Immature natural killer cell (primary cell): ENCODE measurements at regions not wholly inside any gene's neighbourhood (a gene's known extent, or its start where the extent isn't known, plus 50 kb on each side); places are given as distances from the start of the nearest gene placed in this dataset.
"Not testable (repeated sequence)": the region's sequence is repeated elsewhere in the genome, so short reads cannot be mapped to it uniquely, and the experiment has no call there.

Source experiments
- DNase-seq, 3 donors: peaks; one replicate each; pipeline ENCODE4 v3.0.0; 2022; ENCODE audit warnings: mixed read lengths in 1 of 3
- H3K27ac Mint-ChIP-seq, 6 donors: one replicate each; pipeline ENCODE4 v1.8.0; 2020; ENCODE audit warnings: mixed read lengths in 6 of 6, mild to moderate bottlenecking in 5 of 6, inconsistent platforms in 4 of 6, moderate library complexity in 3 of 6
- H3K27me3 Mint-ChIP-seq, 3 donors: one replicate each; pipeline ENCODE4 v1.8.0; 2020 to 2021; ENCODE audit warnings: low read depth in 3 of 3, mild to moderate bottlenecking in 3 of 3, mixed read lengths in 3 of 3, moderate library complexity in 3 of 3, inconsistent platforms in 1 of 3
- H3K36me3 Mint-ChIP-seq, 3 donors: one replicate each; pipeline ENCODE4 v1.8.0; 2020; ENCODE audit warnings: mixed read lengths in 3 of 3, inconsistent platforms in 2 of 3, mild to moderate bottlenecking in 2 of 3
- H3K4me1 Mint-ChIP-seq, 2 donors: one replicate each; pipeline ENCODE4 v1.8.0; 2020; ENCODE audit warnings: inconsistent platforms in 2 of 2, mild to moderate bottlenecking in 2 of 2, mixed read lengths in 2 of 2, moderate library complexity in 1 of 2
- H3K4me3 Mint-ChIP-seq, 5 donors: one replicate each; pipeline ENCODE4 v1.8.0; 2020; ENCODE audit warnings: mild to moderate bottlenecking in 5 of 5, mixed read lengths in 5 of 5, inconsistent platforms in 3 of 5, moderate library complexity in 3 of 5
- H3K9me3 Mint-ChIP-seq, 6 donors: one replicate each; pipeline ENCODE4 v1.8.0; 2020; ENCODE audit warnings: mild to moderate bottlenecking in 6 of 6, mixed read lengths in 6 of 6, inconsistent platforms in 4 of 6, moderate library complexity in 3 of 6

DNA sequence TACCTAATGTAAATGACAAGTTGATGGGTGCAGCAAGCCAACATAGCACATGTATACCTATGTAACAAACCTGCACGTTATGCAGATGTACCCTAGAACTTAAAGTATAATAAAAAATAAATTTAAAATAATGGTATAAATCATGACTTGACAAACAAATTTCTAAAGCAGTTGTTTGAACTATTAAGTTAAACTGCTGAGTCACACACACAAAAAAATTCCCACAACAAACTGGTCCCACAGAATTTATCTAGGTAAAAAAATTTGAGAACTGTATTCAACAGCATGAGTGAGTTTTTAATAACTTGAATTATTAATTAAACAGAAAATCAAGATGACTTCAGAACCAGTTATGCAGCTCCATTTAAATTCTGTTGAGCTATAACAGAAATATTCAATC, 186.0 kb upstream of the SOX6 start:
- H3K36me3 Mint-ChIP-seq, result no peaks in the 10 kb centered on the region
- peaks cover 5 to 16% (median 10%) of the 10 kb centered on the region in 6 donors for H3K9me3 Mint-ChIP-seq
- H3K4me1 Mint-ChIP-seq, result no peaks in the 10 kb centered on the region
- no peak overlapping the region for H3K27ac Mint-ChIP-seq
- no peak overlapping the region for H3K4me3 Mint-ChIP-seq
- no peak for DNase-seq
- peaks cover 0 to 2% (median 0%) of the 10 kb centered on the region in 3 donors for H3K27me3 Mint-ChIP-seq

GRCh38 chr11:16536513-16536912, 180.2 kb upstream of the SOX6 start:
- DNase-seq, result no peak
- Mint-ChIP-seq H3K9me3 (peaks cover 2 to 20% (median 6%) of the 10 kb centered on the region in 6 donors), H3K27me3 (peaks cover 0 to 2% (median 0%) of the 10 kb centered on the region in 3 donors), H3K4me1 (no peaks in the 10 kb centered on the region), H3K4me3 (no peak overlapping the region), H3K27ac (no peak overlapping the region), H3K36me3 (no peaks in the 10 kb centered on the region)

DNA sequence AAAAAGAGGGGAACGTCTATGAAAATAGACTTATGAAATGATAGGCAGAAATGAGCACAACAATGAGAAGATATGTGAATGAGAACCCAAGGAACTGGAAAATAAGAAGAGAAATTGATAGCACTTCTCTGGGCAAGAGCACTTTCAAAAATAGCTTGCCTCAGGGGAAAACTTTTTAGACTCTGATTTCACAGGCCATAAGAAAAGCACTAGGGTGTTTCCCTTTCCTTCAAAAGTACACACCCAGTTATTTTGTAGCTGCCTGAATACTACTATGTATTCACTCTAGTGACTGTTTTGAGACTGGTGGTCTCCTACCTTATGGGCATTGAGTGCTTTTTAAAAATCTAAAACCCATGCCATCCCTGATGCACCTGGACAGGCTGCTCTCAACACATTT, 172.3 kb upstream of the SOX6 start:
- no peaks in the 10 kb centered on the region for H3K36me3 Mint-ChIP-seq
- H3K9me3 Mint-ChIP-seq, result peaks cover 0 to 8% (median under 1%) of the 10 kb centered on the region in 6 donors
- DNase-seq, result no peak
- H3K27me3 Mint-ChIP-seq, result peaks cover 0 to 2% (median 0%) of the 10 kb centered on the region in 3 donors
- H3K4me3 Mint-ChIP-seq, result no peak overlapping the region
- no peaks in the 10 kb centered on the region for H3K4me1 Mint-ChIP-seq
- H3K27ac Mint-ChIP-seq, result no peak overlapping the region

GRCh38 chr11:16527525-16528246, 171.3 kb upstream of the SOX6 start:
- Mint-ChIP-seq H3K9me3 (peaks cover 0 to 9% (median 1%) of the 10 kb centered on the region in 6 donors), H3K27me3 (peaks cover 0 to 2% (median 0%) of the 10 kb centered on the region in 3 donors), H3K4me3 (no peak overlapping the region)

GRCh38 chr11:16526947-16527346, 170.6 kb upstream of the SOX6 start:
- Mint-ChIP-seq H3K4me3 (no peak overlapping the region), H3K36me3 (no peaks in the 10 kb centered on the region), H3K27ac (no peak overlapping the region), H3K4me1 (no peaks in the 10 kb centered on the region), H3K9me3 (peaks cover 0 to 10% (median 4%) of the 10 kb centered on the region in 6 donors), H3K27me3 (peaks cover 0 to 2% (median 0%) of the 10 kb centered on the region in 3 donors)
- no peak for DNase-seq

More at GRCh38 chr11:16527525-16528246, 171.3 kb upstream of the SOX6 start:
- Mint-ChIP-seq H3K27ac (no peak overlapping the region), H3K4me1 (no peaks in the 10 kb centered on the region), H3K36me3 (no peaks in the 10 kb centered on the region)
- no peak for DNase-seq

GRCh38 chr11:16520713-16521112, 164.4 kb upstream of the SOX6 start:
- not testable (repeated sequence) for H3K4me3 Mint-ChIP-seq, H3K27me3 Mint-ChIP-seq, H3K4me1 Mint-ChIP-seq, H3K36me3 Mint-ChIP-seq, DNase-seq, H3K27ac Mint-ChIP-seq
- peaks cover 4 to 25% (median 11%) of the 10 kb centered on the region in 6 donors for H3K9me3 Mint-ChIP-seq

GRCh38 chr11:16512899-16513241, 156.5 kb upstream of the SOX6 start:
- H3K36me3 Mint-ChIP-seq, result no peaks in the 10 kb centered on the region
- DNase-seq, result no peak
- H3K4me3 Mint-ChIP-seq, result no peak overlapping the region
- no peak overlapping the region for H3K27ac Mint-ChIP-seq
- H3K4me1 Mint-ChIP-seq, result no peaks in the 10 kb centered on the region
- H3K9me3 Mint-ChIP-seq, result peaks cover 0 to 6% (median 3%) of the 10 kb centered on the region in 6 donors
- no peaks in the 10 kb centered on the region for H3K27me3 Mint-ChIP-seq

- H3K36me3 Mint-ChIP-seq, result no peaks in the 10 kb centered on the region
- no peak for DNase-seq
- no peak overlapping the region for H3K4me3 Mint-ChIP-seq
- H3K9me3 Mint-ChIP-seq, result peaks cover 0 to 6% (median 2%) of the 10 kb centered on the region in 6 donors
- H3K27me3 Mint-ChIP-seq, result no peaks in the 10 kb centered on the region
- no peaks in the 10 kb centered on the region for H3K4me1 Mint-ChIP-seq
- H3K27ac Mint-ChIP-seq, result no peak overlapping the region
Observed at GRCh38 chr11:16512198-16512898, 156.0 kb upstream of the SOX6 start.

GRCh38 chr11:16511116-16512114, 155.1 kb upstream of the SOX6 start:
- Mint-ChIP-seq H3K36me3 (no peaks in the 10 kb centered on the region), H3K27me3 (no peaks in the 10 kb centered on the region), H3K4me3 (no peak overlapping the region), H3K27ac (no peak overlapping the region), H3K4me1 (no peaks in the 10 kb centered on the region), H3K9me3 (peaks cover 0 to 6% (median 4%) of the 10 kb centered on the region in 6 donors)
- DNase-seq, result no peak

DNA sequence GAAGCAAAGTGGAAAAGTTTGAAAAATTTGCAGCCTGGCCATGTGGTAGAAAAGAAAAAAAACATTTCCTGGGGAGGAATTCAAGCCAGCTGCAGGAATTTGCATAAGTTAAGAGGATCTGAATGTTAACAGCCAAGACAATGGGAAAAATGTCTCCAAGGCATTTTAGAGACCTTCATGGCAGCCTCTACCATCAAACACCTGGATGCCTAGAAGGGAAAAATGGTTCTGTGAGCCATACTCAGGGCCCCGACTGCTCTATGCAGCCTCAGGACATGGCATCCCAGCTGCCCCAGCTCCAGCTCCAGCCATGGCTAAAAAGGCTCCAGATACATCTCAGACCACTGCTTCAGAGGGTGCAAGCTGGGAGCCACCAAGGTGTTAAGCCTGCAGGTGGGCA, 149.1 kb upstream of the SOX6 start:
- Mint-ChIP-seq H3K27ac (no peak overlapping the region), H3K4me3 (no peak overlapping the region), H3K36me3 (peaks cover 0 to 4% (median 0%) of the 10 kb centered on the region in 3 donors), H3K27me3 (peaks cover 1 to 4% (median 3%) of the 10 kb centered on the region in 3 donors), H3K9me3 (peaks cover 9 to 30% (median 18%) of the 10 kb centered on the region in 6 donors), H3K4me1 (no peaks in the 10 kb centered on the region)
- no peak for DNase-seq

DNA sequence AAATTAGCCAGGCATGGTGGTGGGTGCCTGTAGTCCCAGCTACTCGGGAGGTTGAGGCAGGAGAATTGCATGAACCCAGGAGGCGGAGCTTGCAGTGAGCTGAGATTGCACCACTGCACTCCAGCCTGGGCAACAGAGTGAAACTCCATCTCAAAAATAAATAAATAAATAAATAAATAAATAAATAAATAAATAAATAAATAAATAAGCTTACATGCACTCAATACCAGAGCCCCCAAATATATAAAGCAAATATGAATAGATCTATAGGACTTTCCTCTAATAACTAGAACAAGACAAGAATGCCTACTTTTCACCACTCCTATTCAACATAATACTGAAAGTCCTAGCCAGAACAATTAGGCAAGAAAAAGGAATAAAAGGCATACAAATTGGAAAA, 147.5 kb upstream of the SOX6 start:
- H3K36me3 Mint-ChIP-seq, H3K4me1 Mint-ChIP-seq, H3K27me3 Mint-ChIP-seq, DNase-seq, H3K4me3 Mint-ChIP-seq, H3K27ac Mint-ChIP-seq: not testable (repeated sequence)
- peaks cover 9 to 41% (median 22%) of the 10 kb centered on the region in 6 donors for H3K9me3 Mint-ChIP-seq

GRCh38 chr11:16494918-16495691, 138.8 kb upstream of the SOX6 start:
- H3K9me3 Mint-ChIP-seq, result peaks cover 5 to 46% (median 11%) of the 10 kb centered on the region in 6 donors

DNA sequence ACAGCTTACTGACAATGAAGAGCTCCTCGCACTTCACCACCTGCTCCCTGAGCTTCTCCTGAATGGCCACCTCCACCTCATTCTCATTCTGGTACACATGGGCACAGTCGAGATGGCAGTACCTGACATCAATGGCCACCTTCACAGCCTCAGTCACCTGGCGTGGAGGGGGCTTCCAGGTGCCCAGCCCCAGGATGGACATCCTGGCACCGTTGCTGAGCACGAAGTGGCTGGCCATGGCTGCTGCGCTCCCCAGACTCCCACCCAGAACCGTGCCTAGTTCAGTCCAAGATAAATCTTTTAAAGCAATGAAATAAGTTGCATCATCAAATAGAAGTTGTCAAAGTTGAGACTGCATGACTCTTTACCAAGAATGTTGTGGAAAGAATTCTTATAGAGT, 128.1 kb upstream of the SOX6 start:
- Mint-ChIP-seq H3K36me3 (no peaks in the 10 kb centered on the region), H3K9me3 (peaks cover 1 to 10% (median 5%) of the 10 kb centered on the region in 6 donors), H3K4me3 (no peak overlapping the region), H3K27me3 (no peaks in the 10 kb centered on the region), H3K27ac (no peak overlapping the region), H3K4me1 (no peaks in the 10 kb centered on the region)
- no peak for DNase-seq

More at GRCh38 chr11:16494918-16495691, 138.8 kb upstream of the SOX6 start:
- no peaks in the 10 kb centered on the region for H3K4me1 Mint-ChIP-seq
- H3K27ac Mint-ChIP-seq, result no peak overlapping the region
- H3K36me3 Mint-ChIP-seq, result no peaks in the 10 kb centered on the region
- H3K27me3 Mint-ChIP-seq, result peaks cover 0 to 2% (median 0%) of the 10 kb centered on the region in 3 donors
- no peak overlapping the region for H3K4me3 Mint-ChIP-seq
- no peak for DNase-seq
